ENCODE measurements at regions not wholly inside any gene's neighbourhood (a gene's known extent, or its start where the extent isn't known, plus 50 kb on each side); places are given as distances from the start of the nearest gene placed in this dataset.

DNA sequence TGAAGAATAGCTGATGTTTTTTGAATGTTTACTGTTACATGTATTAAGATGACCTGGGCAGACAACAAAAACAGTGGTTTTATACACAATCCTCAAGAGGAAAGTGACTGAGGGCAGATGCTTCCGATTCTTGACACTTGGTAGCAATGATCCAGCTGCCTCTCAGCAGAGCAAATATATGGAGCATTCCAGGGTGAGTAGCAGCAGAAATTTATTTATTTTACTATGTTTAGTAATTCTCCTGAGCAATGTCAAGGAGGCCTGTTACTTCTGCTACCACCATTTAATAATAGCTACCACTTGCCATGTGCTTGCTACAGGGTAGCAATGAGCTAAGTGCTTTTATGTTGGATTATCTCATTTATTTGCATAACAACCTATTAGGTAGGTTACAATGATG, 69.1 kb upstream of the NR3C1 start:
- TF ChIP-seq, protein P1, sequence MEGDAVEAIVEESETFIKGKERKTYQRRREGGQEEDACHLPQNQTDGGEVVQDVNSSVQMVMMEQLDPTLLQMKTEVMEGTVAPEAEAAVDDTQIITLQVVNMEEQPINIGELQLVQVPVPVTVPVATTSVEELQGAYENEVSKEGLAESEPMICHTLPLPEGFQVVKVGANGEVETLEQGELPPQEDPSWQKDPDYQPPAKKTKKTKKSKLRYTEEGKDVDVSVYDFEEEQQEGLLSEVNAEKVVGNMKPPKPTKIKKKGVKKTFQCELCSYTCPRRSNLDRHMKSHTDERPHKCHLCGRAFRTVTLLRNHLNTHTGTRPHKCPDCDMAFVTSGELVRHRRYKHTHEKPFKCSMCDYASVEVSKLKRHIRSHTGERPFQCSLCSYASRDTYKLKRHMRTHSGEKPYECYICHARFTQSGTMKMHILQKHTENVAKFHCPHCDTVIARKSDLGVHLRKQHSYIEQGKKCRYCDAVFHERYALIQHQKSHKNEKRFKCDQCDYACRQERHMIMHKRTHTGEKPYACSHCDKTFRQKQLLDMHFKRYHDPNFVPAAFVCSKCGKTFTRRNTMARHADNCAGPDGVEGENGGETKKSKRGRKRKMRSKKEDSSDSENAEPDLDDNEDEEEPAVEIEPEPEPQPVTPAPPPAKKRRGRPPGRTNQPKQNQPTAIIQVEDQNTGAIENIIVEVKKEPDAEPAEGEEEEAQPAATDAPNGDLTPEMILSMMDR (IDR thresholded peaks at IDR 0.05; ENCODE audit: poor library complexity), result no peak
- no peak for TF ChIP-seq EZH2 (IDR thresholded peaks at IDR 0.05; ENCODE audit: borderline replicate concordance)

Measured in hepatocyte (in vitro differentiated cells).